ENCODE measurements at regions not wholly inside any gene's neighbourhood (a gene's known extent, or its start where the extent isn't known, plus 50 kb on each side); places are given as distances from the start of the nearest gene placed in this dataset.
A peak's percentile ranks its signal among the peaks of the same experiment; 100 is the strongest.

DNA sequence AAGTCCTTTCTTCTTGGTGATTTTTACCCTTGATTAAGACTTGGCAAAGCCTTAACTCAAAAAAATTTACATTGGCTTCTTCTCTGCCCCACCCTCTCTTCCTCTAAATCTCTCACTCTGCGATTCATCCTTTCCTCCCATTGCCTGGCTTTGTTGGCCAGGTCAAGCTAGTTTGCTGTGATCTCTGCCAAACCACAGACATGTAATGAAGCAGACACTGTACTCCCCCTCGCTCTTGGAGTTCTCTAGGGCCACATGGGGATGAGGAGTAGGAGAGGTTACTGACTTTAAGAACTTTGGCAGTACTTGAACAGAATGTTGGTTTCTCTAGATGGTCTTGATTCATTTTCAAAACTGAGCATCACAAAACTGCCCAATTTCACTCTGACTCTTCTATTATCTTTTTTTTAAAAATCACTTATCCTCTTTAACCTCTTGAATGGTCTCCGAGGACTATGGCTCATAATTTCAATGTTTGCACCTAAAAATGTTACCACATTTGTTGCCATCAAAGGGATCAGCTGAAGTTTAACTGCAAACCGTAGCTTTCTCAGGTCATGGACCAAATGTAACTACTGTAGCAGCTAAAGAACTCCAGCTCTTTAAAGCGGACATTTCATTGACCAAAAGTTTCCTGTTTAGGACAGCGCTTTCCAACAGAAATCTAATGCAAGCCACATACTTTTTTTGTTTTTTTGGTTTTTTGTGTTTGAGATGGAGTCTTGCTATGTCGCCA lies 62.7 kb upstream of the IPO9 start:
- no peaks in the 10 kb centered on the region for H3K36me3 ChIP-seq
- DNase-seq (peak in 4 of 5 donors; percentile 50 to 68 (median 62)), ATAC-seq (peak; percentile 66 to 81 (median 74))
- H3K27me3 ChIP-seq: no peaks in the 10 kb centered on the region
- peak overlapping the region in 9 of 12 donors; percentile 4 to 73 (median 49) for H3K27ac ChIP-seq
- no peak overlapping the region for H3K4me3 ChIP-seq
- intact Hi-C loops (cut with DNase I): no loop called here
- H3K9me3 ChIP-seq: peaks cover 0 to 9% (median under 1%) of the 10 kb centered on the region in 12 donors
- peaks cover 6 to 94% (median 80%) of the 10 kb centered on the region in 12 donors for H3K4me1 ChIP-seq
- TF ChIP-seq, protein P1, sequence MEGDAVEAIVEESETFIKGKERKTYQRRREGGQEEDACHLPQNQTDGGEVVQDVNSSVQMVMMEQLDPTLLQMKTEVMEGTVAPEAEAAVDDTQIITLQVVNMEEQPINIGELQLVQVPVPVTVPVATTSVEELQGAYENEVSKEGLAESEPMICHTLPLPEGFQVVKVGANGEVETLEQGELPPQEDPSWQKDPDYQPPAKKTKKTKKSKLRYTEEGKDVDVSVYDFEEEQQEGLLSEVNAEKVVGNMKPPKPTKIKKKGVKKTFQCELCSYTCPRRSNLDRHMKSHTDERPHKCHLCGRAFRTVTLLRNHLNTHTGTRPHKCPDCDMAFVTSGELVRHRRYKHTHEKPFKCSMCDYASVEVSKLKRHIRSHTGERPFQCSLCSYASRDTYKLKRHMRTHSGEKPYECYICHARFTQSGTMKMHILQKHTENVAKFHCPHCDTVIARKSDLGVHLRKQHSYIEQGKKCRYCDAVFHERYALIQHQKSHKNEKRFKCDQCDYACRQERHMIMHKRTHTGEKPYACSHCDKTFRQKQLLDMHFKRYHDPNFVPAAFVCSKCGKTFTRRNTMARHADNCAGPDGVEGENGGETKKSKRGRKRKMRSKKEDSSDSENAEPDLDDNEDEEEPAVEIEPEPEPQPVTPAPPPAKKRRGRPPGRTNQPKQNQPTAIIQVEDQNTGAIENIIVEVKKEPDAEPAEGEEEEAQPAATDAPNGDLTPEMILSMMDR (IDR thresholded peaks at IDR 0.05): no peak
- no peak for TF ChIP-seq POLR2A (IDR thresholded peaks at IDR 0.05)
- WGBS, 4 donors: 63 to 67% (median 67%) methylated on average over 7 of the region's 7 CpGs

GRCh38 chr1:201767339-201767738 lies 61.6 kb upstream of the IPO9 start:
- Histone ChIP-seq H3K9me3 (peaks cover 0 to 19% (median 6%) of the 10 kb centered on the region in 12 donors), H3K36me3 (no peaks in the 10 kb centered on the region), H3K4me3 (no peak overlapping the region), H3K4me1 (peaks cover 3 to 88% (median 75%) of the 10 kb centered on the region in 12 donors), H3K27ac (peak overlapping the region in 7 of 12 donors; percentile 3 to 74 (median 51)), H3K27me3 (no peaks in the 10 kb centered on the region)
- DNase-seq (no peak), ATAC-seq (no peak)
- intact Hi-C loops (cut with DNase I): no loop called here
- TF ChIP-seq POLR2A (IDR thresholded peaks at IDR 0.05): no peak
- TF ChIP-seq, protein P1 (IDR thresholded peaks at IDR 0.05): no peak
- WGBS, 4 donors: 87 to 97% (median 93%) methylated on average over 6 of the region's 6 CpGs

DNA sequence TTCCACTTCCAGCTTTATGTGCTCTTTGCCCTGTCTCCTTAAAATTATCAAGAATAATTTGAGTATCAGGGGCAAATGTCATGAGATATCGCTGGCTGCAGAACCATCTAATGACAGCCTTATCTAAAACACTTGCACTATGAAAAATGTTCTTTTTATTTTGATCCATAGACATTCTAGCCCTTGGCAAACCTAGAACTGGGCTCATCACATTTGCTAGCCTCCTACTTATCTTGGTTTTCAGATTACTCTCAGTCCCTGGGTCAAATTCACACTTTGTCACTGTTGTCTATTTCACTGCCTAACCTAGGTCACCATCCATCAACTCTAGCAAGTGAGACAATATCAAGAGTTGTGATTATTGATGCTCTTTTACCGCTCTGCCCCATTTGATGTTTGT lies 59.9 kb upstream of the IPO9 start:
- 43 to 59% (median 55%) methylated on average over 2 of the region's 2 CpGs for WGBS, 4 donors
- H3K4me3 ChIP-seq: no peak overlapping the region
- no peaks in the 10 kb centered on the region for H3K27me3 ChIP-seq
- no peak for TF ChIP-seq POLR2A (IDR thresholded peaks at IDR 0.05)
- TF ChIP-seq, protein P1 (IDR thresholded peaks at IDR 0.05): no peak
- H3K36me3 ChIP-seq: no peaks in the 10 kb centered on the region
- H3K27ac ChIP-seq: peak overlapping the region; percentile 1 to 74 (median 61)
- ATAC-seq (peak in 1 of 4 donors; percentile 34), DNase-seq (no peak)
- intact Hi-C loops (cut with DNase I): no loop called here
- H3K9me3 ChIP-seq: peaks cover 0 to 21% (median 6%) of the 10 kb centered on the region in 12 donors
- H3K4me1 ChIP-seq: peaks cover under 1 to 88% (median 72%) of the 10 kb centered on the region in 12 donors

- H3K27ac ChIP-seq: peak overlapping the region; percentile 14 to 74 (median 61)
- H3K4me3 ChIP-seq: no peak overlapping the region
- peak; percentile 77 to 94 (median 84) for ATAC-seq
These were observed 59.0 kb upstream of the IPO9 start for GRCh38 chr1:201769966-201770365.

More at GRCh38 chr1:201769966-201770365, 59.0 kb upstream of the IPO9 start:
- DNase-seq: peak in 4 of 5 donors; percentile 61 to 80 (median 66)
- no peak for TF ChIP-seq POLR2A (IDR thresholded peaks at IDR 0.05)
- TF ChIP-seq, protein P1 (IDR thresholded peaks at IDR 0.05): no peak
- intact Hi-C loops (cut with DNase I): no loop called here
- Histone ChIP-seq H3K27me3 (no peaks in the 10 kb centered on the region), H3K9me3 (peaks cover 0 to 21% (median 6%) of the 10 kb centered on the region in 12 donors), H3K36me3 (peaks cover 0 to 5% (median 0%) of the 10 kb centered on the region in 9 donors), H3K4me1 (peaks cover 0 to 88% (median 71%) of the 10 kb centered on the region in 12 donors)
- 6 to 17% (median 14%) methylated on average over 3 of the region's 3 CpGs for whole genome bisulfite sequencing, 4 donors
